Omental fat pad (tissue), 3 donors: ENCODE measurements at regions not wholly inside any gene's neighbourhood (a gene's known extent, or its start where the extent isn't known, plus 50 kb on each side); places are given as distances from the start of the nearest gene placed in this dataset.

Source experiments
- ATAC-seq: fragments of 150-250 bp; one replicate; pipeline ENCODE4 v1.9.1; 2016; ENCODE audit warnings: mild to moderate bottlenecking, moderate library complexity; ENCODE audit not compliant: low FRiP score
- DNase-seq: peaks from one replicate; pipeline ENCODE4 v3.0.0-alpha.2; 2019; ENCODE audit warnings: low spot score
- CTCF ChIP-seq, 3 donors: fragments of 450-650 bp; IDR thresholded peaks; one replicate each; pipeline ENCODE4 v1.5.1; 2016 to 2017; ENCODE audit warnings: antibody characterized with exemption in 3 of 3, mild to moderate bottlenecking in 3 of 3, moderate library complexity in 2 of 3

- no peak for DNase-seq
- no peak for TF ChIP-seq CTCF (IDR thresholded peaks at IDR 0.05)
Measured at GRCh38 chr12:86838260-86838659, 582.1 kb upstream of the MGAT4C start.

GRCh38 chr12:86837246-86837645 is 581.1 kb upstream of the MGAT4C start:
- no peak for ATAC-seq
- no peak for TF ChIP-seq CTCF (IDR thresholded peaks at IDR 0.05)
- DNase-seq: no peak

More at GRCh38 chr12:86838260-86838659, 582.1 kb upstream of the MGAT4C start:
- ATAC-seq: no peak

- DNase-seq (no peak), ATAC-seq (no peak)
- TF ChIP-seq CTCF (IDR thresholded peaks at IDR 0.05): no peak
Measured at GRCh38 chr12:86834217-86834616, 578.0 kb upstream of the MGAT4C start.

- DNase-seq (no peak), ATAC-seq (no peak)
- no peak for TF ChIP-seq CTCF (IDR thresholded peaks at IDR 0.05)
Measured at GRCh38 chr12:86827409-86827808, 571.2 kb upstream of the MGAT4C start.

- TF ChIP-seq CTCF (IDR thresholded peaks at IDR 0.05): no peak
- DNase-seq (no peak), ATAC-seq (no peak)
Measured at GRCh38 chr12:86826051-86826450, 569.9 kb upstream of the MGAT4C start.

- ATAC-seq (no peak), DNase-seq (no peak)
- TF ChIP-seq CTCF (IDR thresholded peaks at IDR 0.05): no peak
Measured at GRCh38 chr12:86801439-86801838, 545.2 kb upstream of the MGAT4C start.

- TF ChIP-seq CTCF (IDR thresholded peaks at IDR 0.05): no peak
- ATAC-seq (no peak), DNase-seq (no peak)
Measured at GRCh38 chr12:86799616-86800015, 543.4 kb upstream of the MGAT4C start.
